ENCODE measurements at regions not wholly inside any gene's neighbourhood (a gene's known extent, or its start where the extent isn't known, plus 50 kb on each side); places are given as distances from the start of the nearest gene placed in this dataset.
"Not testable (repeated sequence)": the region's sequence is repeated elsewhere in the genome, so short reads cannot be mapped to it uniquely, and the experiment has no call there.

- DNase-seq, result no peak
These were observed 56.7 kb downstream of the CCDC74A start for GRCh38 chr2:131584380-131584779.

DNA sequence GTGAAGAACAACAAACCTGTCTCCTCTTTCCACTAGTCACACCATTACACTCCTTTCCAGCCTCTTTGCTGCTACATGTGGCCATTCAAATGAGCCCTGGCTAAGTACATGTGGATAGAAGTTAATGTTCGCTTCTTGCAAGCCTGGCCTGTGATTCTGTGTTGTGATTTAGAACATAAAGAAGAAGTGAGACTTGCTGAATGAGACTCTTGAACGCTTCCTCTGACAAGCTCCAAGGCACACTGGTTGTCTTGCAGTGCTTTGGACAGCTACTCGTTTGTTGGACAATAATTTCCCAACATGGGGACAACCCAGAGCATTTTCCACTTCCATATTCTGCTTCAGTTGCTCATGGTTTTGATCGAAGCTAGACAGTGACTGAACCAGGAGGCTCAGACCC is 57.3 kb downstream of the CCDC74A start:
- DNase-seq, result no peak

GRCh38 chr2:131588152-131588873 is 60.6 kb downstream of the CCDC74A start:
- no peak for DNase-seq

DNA sequence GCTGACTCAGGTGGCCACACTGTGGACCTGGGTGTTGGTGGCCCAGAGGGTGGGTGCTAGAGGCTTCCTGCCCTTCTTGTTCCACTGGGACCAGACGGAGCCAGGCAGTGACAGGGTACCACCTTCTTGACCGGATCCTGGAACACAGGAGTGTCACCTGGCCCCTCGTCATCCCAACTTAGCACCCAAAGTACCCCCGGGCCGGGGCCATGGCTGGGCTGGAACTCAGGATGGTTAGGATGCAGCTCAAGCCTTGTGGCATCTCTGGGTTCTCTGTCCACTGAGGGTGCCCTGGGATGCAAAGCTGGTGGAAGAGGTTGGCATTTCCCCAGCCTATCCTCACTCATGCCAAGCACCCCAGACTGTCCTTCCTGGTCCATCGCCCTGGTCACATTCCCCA is 61.4 kb downstream of the CCDC74A start:
- not testable (repeated sequence) for DNase-seq

- DNase-seq, result no peak
These were observed 62.7 kb downstream of the CCDC74A start for GRCh38 chr2:131590366-131590765.

GRCh38 chr2:131590896-131591295 is 63.2 kb downstream of the CCDC74A start:
- no peak for DNase-seq

GRCh38 chr2:131596561-131596960 is 68.9 kb downstream of the CCDC74A start:
- not testable (repeated sequence) for DNase-seq

DNA sequence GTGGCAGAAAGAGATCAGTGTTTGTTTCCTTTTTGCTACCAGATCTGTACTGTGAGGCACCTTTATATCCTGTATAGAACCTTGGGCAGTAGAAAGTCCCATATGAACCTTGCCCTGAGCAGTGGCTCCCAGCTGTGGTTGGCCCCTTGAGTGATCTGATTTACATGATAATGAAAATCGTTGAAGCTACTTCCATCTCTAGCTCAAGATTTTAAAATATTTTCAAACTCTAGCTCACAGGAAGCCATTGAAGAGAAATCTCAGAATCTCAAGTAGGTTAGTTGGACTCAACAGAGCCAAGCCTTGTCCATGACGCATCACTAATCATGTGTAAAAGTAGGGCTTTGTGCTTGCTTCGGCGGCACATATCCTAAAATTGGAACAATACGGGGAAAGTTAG is 74.8 kb downstream of the CCDC74A start:
- DNase-seq, result not testable (repeated sequence)

DNA sequence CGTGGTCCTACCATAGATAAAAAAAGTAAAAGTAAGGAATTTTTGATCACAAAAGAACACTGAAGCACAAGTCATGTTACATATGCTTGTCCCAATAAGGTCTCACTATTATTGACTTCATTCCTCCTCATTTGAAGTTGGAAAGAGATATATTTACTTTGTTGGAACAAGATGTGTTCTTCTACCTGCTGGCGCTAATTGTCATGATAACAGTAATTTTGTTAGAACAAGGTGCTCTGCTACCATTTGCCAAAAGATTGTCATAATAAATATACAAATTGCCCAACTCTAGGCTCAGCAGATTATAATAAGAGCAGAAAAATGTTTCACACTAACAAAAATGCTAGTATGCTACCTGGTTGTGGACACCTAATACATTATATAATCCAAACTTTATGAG is 77.0 kb downstream of the CCDC74A start:
- not testable (repeated sequence) for DNase-seq

DNA sequence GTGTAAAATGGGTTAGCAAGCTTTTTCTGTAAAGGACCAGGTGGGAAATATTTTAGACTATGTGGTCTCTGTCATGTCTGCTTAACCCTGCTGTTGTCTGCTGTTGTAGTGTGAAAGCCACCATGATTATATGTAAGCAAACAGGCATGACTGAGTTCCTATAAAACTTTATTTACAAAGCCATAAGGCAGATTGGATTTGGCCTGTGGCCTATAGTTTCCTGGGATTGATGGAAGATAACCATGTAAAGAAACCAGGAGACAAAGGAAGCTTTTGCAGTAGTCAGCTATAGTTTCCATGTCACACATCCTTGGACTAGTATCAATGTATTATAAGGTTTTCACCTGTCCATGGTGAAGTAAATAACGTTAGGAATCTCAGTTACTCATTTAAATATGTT is 78.7 kb downstream of the CCDC74A start:
- not testable (repeated sequence) for DNase-seq

DNA sequence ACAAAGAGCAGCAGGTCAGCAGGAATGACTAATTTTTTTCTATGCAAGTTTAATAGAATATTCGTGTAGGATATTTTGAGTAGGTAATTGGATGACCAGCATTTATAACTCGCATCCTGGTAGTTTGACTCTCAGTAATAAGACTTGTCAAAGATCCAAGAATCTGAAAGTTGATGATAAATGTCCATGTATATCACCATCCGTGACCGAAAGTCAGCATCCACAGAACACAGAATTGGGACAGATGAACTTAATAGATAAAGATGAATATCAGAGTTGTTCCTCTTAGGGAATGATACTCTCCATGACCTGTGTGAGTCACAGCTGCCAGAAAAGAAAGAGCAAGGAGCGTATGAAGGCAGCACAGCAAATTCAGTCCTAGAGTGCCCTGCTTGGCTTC is 79.4 kb downstream of the CCDC74A start:
- DNase-seq, result not testable (repeated sequence)

- not testable (repeated sequence) for DNase-seq
These were observed 86.9 kb downstream of the CCDC74A start for GRCh38 chr2:131614539-131614938.

DNA sequence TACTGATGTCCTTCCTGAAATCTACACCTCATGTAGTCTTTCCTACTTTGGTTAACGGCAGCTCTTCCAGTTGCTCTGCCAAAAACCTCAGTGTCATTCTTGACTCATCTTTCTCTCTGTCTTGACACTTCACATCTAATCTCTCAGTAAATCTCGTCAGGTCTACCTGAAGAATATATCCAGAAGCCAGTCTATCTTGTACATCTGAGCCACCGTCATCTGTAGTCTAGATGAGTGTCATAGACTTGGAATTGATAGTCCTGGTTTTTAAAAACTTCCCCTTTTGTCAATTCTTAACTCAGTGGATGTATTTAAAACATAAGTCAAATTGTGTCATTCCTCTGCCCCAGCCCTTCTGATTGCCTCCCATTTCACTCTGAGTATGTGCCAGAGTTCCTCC is 90.6 kb downstream of the CCDC74A start:
- DNase-seq, result not testable (repeated sequence)

GRCh38 chr2:131622874-131623273 is 95.2 kb downstream of the CCDC74A start:
- DNase-seq, result not testable (repeated sequence)

GRCh38 chr2:131626011-131626410 is 98.3 kb downstream of the CCDC74A start:
- not testable (repeated sequence) for DNase-seq

GRCh38 chr2:131626565-131626964 is 98.9 kb downstream of the CCDC74A start:
- not testable (repeated sequence) for DNase-seq

DNA sequence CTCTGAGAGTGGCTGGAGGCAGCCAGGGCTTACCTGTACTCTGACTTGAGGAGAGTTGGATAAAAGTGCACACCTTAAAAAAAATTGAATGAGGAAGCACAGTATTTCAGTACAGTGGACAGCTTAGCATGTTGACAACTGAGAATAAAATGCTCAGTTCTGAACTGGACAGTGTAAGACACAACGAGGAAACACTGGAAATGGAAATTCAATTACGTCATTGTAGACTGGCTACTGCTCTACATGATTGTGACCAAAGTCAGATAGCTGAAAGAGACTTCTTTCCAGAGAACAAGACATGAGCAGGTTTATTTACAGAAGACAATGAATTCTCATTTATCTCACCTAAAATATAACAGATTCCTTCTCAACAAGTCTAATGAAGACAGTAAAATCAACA is 100.1 kb downstream of the CCDC74A start:
- not testable (repeated sequence) for DNase-seq

- DNase-seq, result not testable (repeated sequence)
These were observed 104.0 kb downstream of the CCDC74A start for GRCh38 chr2:131631648-131632047.

GRCh38 chr2:131633405-131633804 is 105.7 kb downstream of the CCDC74A start:
- not testable (repeated sequence) for DNase-seq

DNA sequence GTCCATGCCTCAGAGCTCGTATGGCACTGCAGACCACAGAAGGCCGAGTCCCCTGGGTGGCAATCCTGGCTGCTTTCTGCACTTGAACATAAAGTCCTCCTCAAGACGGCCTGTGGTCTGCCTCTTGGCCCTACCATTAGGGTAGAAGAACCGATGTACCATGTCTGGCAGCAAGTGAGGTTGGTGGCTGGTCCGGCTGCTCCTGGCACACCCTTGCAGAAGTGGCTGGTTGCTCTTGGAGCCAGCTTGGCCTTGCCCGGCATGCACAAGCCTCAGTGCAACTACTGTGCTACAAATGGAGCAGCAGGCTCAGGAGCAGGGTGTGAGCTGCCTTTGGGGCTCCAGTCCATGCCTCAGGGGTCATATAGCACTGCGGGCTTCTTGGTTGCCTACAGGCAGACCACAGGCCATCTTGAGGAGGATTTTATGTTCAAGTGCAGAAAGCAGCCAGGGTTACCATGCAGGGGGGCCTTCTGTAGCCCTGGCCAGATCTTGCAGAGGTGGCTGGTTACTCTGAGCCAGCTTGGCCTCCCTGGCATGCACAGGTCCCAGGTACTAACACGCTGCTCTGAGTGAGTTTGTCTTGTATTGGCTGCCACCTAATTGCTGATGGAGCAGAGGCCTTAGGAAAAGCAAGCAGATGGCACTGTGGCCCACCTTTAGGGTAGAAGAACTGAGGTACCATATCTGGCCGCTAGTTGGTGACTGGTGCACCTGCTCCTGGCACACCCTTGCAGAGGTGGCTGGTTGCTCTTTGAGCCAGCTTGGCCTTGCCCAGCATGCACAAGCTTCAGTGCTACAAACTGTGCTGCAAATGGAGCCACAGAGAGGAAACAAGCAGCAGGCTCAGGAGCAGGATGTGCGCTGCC is 106.4 kb downstream of the CCDC74A start:
- not testable (repeated sequence) for DNase-seq

DNA sequence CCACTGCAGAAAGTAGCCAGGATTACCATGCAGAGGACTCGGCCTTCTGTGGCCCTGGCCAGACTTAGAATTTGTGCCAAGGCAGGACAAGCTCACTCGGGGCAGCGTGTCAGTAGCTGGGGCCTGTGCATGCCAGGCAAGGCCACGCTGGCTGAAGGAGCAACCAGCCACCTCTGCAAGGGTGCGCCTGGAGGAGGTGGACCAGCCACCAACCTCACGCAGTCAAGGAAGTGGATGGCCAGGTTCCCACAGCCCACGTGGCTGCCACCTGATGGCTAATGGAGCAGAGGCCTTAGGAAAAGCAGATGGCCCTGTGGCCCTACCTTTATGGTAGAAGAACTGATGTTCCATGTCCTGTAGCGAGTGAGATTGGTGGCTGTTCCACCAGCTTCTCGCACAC is 107.9 kb downstream of the CCDC74A start:
- DNase-seq, result no peak

DNA sequence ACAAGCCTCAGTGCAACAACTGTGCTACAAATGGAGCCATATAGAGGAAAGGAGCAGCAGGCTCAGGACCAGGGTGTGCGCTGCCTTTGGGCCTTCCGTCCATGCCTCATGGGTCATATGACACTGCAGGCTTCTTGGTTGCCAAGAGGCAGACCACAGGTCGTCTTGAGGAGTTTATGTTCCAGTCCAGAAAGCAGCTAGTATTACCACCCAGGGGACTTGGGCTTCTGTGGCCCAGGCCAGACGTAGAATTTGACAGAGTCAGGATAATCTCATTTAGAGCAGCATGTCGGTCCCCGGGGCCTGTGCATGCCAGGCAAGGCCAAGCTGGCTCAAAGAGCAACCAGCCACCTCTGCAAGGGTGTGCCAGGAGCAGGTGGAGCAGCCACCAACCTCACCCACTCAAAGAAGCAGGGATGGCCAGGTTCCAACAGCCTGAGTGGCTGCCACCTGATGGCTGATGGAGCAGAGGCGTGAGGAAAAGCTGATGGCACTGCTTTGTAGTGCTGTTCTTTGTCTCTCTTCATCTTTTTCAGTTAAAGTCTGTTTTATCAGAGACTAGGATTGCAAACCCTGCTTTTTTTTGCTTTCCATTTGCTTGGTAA is 109.1 kb downstream of the CCDC74A start:
- not testable (repeated sequence) for DNase-seq

GRCh38 chr2:131639001-131639620 is 111.4 kb downstream of the CCDC74A start:
- DNase-seq, result not testable (repeated sequence)
